GM12874 (cell line): ENCODE measurements at regions not wholly inside any gene's neighbourhood (a gene's known extent, or its start where the extent isn't known, plus 50 kb on each side); places are given as distances from the start of the nearest gene placed in this dataset.

Experiments used
- TF ChIP-seq, protein P1 (sequence below): IDR thresholded peaks from 2 replicates; pipeline ENCODE4 v1.5.1; 2011; ENCODE audit warnings: low read depth, mild to moderate bottlenecking, control low read depth, low read length, moderate library complexity; ENCODE audit not compliant: insufficient read depth

DNA sequence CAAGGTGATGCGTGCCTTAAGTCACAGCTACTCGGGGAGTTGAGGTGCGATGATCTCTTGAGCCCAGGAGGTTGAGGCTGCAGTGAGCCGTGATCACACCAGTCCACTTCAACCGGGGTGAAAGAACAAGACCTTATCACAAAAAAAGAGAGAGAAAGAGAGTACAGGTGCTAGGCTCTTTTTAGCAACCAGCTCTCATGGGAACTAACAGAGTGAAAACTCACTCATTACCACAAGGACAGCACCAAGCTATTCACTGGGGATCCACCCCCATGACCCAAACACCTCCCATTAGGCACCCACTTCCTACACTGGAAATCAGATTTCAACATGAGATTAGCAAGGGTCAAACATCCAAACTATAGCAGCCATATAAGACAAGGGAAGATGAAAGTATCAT, 164.2 kb downstream of the NDUFA12 start:
- TF ChIP-seq, protein P1, sequence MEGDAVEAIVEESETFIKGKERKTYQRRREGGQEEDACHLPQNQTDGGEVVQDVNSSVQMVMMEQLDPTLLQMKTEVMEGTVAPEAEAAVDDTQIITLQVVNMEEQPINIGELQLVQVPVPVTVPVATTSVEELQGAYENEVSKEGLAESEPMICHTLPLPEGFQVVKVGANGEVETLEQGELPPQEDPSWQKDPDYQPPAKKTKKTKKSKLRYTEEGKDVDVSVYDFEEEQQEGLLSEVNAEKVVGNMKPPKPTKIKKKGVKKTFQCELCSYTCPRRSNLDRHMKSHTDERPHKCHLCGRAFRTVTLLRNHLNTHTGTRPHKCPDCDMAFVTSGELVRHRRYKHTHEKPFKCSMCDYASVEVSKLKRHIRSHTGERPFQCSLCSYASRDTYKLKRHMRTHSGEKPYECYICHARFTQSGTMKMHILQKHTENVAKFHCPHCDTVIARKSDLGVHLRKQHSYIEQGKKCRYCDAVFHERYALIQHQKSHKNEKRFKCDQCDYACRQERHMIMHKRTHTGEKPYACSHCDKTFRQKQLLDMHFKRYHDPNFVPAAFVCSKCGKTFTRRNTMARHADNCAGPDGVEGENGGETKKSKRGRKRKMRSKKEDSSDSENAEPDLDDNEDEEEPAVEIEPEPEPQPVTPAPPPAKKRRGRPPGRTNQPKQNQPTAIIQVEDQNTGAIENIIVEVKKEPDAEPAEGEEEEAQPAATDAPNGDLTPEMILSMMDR, result no peak

DNA sequence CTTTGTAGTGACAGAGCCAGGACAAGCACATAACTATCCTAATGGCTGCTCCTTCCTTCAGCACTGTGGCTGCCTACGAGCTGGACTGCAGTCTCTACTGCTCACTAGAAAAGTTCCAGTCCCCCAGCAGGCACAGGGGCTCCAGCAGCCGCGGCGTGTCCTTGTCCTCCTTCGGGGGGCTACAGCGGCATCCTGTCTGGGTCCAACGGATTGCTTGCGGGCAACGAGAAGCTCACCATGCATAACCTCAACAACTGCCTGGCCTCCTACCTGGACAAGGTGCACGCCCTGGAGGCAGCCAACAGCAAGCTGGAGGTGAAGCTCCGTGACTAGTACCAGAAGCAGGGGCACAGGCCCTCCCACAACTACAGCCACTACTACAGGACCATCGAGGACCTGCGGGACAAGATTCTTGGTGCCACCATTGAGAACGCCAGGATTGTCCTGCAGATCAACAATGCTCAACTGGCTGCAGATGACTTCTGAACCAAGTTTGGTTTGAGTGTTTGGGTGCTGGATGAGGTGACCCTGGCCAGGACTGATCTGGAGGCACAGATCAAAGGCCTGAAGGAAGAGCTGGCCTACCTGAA, 169.4 kb downstream of the NDUFA12 start:
- TF ChIP-seq, protein P1, result no peak

DNA sequence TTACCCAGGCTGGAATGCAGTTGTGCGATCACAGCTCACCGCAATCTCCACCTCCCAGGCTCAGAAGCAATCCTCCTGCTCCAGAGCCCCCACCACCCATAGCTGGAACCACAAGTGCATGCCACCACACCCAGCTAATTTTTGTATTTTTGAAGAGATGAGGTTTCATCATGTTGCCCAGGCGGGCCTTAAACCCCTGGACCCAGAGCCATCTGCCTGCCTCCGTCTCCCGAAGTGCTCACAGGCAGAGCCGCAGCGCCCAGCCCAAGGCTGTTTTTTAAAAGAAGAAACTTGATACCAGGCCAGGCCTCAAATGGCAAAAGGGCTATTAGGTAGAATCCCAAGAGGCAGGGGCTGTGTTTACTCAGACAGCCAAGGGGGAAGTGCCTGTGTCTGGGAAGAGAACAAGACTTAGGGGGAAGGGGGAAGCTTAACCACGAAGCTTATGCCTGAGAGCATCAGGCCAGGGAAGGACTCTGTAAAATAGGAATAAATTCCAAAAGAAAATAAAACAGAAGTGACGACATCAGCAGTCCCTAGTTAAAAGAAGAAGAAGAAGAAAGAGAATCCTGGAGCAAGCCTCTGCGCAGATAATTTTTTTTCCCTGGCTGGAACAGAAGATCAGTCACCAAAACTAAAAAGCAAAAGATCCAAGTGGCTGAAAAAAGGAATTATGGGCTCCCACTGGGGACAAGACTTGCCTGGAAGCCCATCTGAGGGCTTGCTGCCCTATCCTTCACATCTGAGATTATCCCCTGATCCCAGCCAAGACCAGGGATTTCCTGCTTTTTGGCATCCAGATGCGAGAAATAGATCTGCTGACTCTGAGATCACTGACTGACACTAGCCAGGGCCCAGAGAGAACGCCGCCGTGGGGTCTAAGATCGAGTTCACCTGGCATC, 170.5 kb downstream of the NDUFA12 start:
- TF ChIP-seq, protein P1, result no peak

DNA sequence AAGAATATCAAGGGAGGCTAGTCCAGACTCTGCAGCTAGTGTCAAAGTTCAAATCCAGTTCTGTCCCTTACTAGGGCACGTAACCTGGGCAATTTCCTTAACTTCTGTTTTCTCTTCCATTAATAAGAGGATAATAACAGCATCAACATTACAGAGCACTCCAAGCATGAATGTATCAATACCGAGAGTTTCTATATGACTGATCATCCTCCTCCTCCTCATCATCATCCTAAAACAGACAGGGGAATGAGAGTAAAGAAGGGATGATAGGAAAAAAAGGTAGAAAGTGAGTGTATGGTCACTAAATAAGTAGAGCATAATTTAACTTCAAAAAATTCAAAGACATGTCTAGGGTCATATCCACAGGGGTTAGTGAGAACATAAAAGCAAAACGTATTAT, 171.4 kb downstream of the NDUFA12 start:
- TF ChIP-seq, protein P1, result no peak

DNA sequence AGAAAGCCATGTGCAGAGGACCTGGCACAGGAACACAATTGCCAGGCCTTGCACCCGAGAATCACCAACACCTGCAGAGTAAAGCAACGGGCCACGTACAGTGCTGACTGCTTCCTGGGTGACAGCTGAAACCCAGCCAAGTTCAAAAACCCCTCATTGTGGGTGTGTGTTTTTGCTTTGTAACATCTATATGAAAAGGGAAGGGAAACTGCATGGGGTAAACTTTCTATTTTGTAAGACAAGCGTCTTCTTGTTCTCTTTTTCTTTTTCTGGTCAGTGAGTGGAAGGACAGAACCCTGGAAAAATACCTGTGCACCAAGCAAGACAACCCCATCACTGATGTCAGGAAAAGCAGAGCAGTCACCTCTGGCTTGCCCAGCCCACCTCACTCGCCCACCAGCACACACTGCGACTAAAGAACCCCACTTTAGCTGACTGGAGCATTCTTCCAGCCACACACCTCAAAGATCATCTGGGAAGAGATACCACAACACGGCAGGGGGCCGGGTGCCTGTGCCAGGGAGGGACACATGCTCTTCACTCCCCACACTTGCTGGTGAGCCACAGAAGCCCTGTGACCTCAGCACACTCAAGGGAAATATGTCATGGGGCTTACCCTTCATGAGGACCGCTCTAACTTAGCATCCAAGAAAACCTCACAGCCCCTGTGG, 172.3 kb downstream of the NDUFA12 start:
- TF ChIP-seq, protein P1, result no peak

DNA sequence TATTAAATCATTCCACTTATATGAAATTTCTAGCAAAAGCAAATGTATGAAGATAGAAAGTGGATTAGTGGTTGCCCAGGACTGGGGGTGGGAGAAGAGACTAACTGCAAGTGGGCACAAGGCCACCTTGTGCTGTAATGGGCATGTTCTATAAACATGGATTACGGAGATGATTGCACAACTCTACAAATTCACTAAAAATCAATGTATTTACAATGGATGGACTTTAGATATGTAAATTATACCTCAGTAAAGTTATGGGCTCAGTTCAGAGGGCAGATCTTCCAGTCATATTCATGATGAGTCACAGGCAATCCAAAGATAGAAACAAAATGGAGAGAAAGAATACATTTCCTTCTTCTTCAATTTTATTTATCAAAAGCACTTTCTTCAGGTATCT, 173.9 kb downstream of the NDUFA12 start:
- TF ChIP-seq, protein P1, result no peak

DNA sequence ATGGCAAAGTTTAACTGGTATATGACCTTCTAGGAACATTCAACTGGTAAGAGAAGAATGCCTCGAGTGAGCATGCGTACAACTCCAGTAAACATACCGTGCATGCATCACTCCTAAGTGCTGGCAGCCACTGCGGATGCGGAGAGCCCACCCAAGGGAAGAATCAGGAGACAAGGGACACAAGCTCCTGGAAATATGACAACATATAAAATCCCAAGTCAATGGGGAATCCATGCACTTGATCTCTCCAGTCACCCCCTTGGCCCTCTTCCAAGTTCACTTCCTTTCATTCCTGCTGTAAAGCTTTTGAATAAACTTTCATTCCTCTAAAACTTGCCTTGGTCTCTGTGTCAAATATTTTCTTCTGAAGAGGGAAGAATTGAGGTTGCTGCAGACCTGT, 168.7 kb upstream of the TMCC3 start:
- TF ChIP-seq, protein P1, result no peak
